Mesendoderm (in vitro differentiated cells): ENCODE measurements at regions not wholly inside any gene's neighbourhood (a gene's known extent, or its start where the extent isn't known, plus 50 kb on each side); places are given as distances from the start of the nearest gene placed in this dataset.

Experiments
- DNase-seq: peaks from one replicate; pipeline ENCODE4 v3.0.0; 2013
- H2AK5ac ChIP-seq: 2 replicates; pipeline ENCODE4 v1.6.1; 2013; ENCODE audit warnings: low read length, inconsistent platforms
- H2BK120ac ChIP-seq: 2 replicates; pipeline ENCODE4 v1.6.1; 2013; ENCODE audit warnings: low read depth, mild to moderate bottlenecking, low read length, moderate library complexity, mixed read lengths
- H2BK15ac ChIP-seq: replicated peaks from 2 replicates; pipeline ENCODE4 v1.6.1; 2013; ENCODE audit warnings: low read depth, mild to moderate bottlenecking, moderate library complexity
- H2BK5ac ChIP-seq: 2 replicates; pipeline ENCODE4 v1.6.1; 2013; ENCODE audit warnings: low read length, inconsistent platforms
- H3K18ac ChIP-seq: 2 replicates; pipeline ENCODE4 v1.6.1; 2013; ENCODE audit warnings: mild to moderate bottlenecking, low read length, mixed read lengths
- H3K23ac ChIP-seq: one replicate; pipeline ENCODE4 v1.6.1; 2013; ENCODE audit warnings: low read length
- H3K27ac ChIP-seq: 2 replicates; pipeline ENCODE4 v1.5.1; 2013; ENCODE audit warnings: low read depth, mild to moderate bottlenecking, inconsistent platforms, low read length, moderate library complexity
- H3K27me3 ChIP-seq: 2 replicates; pipeline ENCODE4 v1.6.1; 2013; ENCODE audit warnings: low read length, control low read depth, mild to moderate bottlenecking, inconsistent platforms; ENCODE audit not compliant: insufficient read depth, poor library complexity
- H3K36me3 ChIP-seq: 2 replicates; pipeline ENCODE4 v1.6.1; 2013; ENCODE audit warnings: low read length, inconsistent platforms; ENCODE audit not compliant: control insufficient read depth, insufficient read depth
- H3K4ac ChIP-seq: one replicate; pipeline ENCODE4 v1.6.1; 2013; ENCODE audit warnings: low read depth, mild to moderate bottlenecking, low read length, moderate library complexity
- H3K4me1 ChIP-seq: 2 replicates; pipeline ENCODE4 v1.6.1; 2013; ENCODE audit warnings: low read depth, low read length, inconsistent platforms; ENCODE audit not compliant: control insufficient read depth
- H3K4me2 ChIP-seq: 2 replicates; pipeline ENCODE4 v1.6.1; 2013; ENCODE audit warnings: low read length
- H3K4me3 ChIP-seq: 2 replicates; pipeline ENCODE4 v1.5.1; 2013; ENCODE audit warnings: mild to moderate bottlenecking, low read length
- H3K56ac ChIP-seq: one replicate; pipeline ENCODE4 v1.6.1; 2013; ENCODE audit warnings: low read length
- H3K79me1 ChIP-seq: 2 replicates; pipeline ENCODE4 v1.6.1; 2013; ENCODE audit warnings: low read length, inconsistent platforms
- H3K79me2 ChIP-seq: 2 replicates; pipeline ENCODE4 v1.6.1; 2013; ENCODE audit warnings: mild to moderate bottlenecking, low read length; ENCODE audit not compliant: control insufficient read depth, insufficient read depth
- H3K9ac ChIP-seq: 2 replicates; pipeline ENCODE4 v1.6.1; 2013; ENCODE audit warnings: low read length, inconsistent platforms
- H4K5ac ChIP-seq: one replicate; pipeline ENCODE4 v1.6.1; 2013; ENCODE audit warnings: low read length
- H4K8ac ChIP-seq: one replicate; pipeline ENCODE4 v1.6.1; 2013; ENCODE audit warnings: low read depth, mild to moderate bottlenecking, control low read depth, low read length, moderate library complexity
- WGBS: extraction: QIAGEN DNeasy Blood & Tissue Kit; methylation state at CpG from one replicate; pipeline ENCODE4 v1.1.7; 2013; ENCODE audit warnings: low lambda C conversion rate, missing lambda C conversion rate; ENCODE audit not compliant: insufficient coverage; ENCODE audit errors: extremely low coverage; 5-methylcytosine and 5-hydroxymethylcytosine counted together

DNA sequence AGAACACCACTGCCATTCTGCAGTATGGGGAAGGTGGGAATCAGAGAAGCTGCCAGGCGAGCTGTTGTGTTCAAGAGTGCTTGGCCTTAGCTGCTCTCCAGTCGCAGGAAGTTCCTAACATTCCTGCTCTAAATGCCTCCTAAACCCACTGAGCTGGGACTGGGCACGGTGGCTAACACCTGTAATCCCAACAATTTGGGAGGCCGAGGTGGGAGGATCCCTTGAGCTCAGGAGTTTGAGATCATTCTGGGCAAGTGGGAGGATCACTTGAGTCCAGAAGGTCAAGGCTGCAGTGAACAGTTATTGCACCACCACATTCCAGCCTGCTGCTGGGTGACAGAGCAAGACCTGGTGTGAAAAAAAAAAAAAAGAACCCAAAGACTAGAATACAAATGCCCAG lies 690.3 kb upstream of the FAM241A start:
- Histone ChIP-seq H4K5ac (no peak overlapping the region), H3K79me2 (no peaks in the 10 kb centered on the region), H2BK120ac (no peak overlapping the region), H3K18ac (no peak overlapping the region), H3K4ac (no peak overlapping the region), H3K79me1 (no peaks in the 10 kb centered on the region), H3K23ac (no peak overlapping the region), H3K27ac (no peak overlapping the region), H3K4me1 (no peaks in the 10 kb centered on the region), H2AK5ac (no peak overlapping the region), H2BK5ac (no peak overlapping the region), H3K9ac (no peak overlapping the region), H3K36me3 (no peaks in the 10 kb centered on the region), H2BK15ac (no peak overlapping the region), H3K4me2 (no peak overlapping the region), H4K8ac (no peak overlapping the region), H3K27me3 (no peaks in the 10 kb centered on the region), H3K4me3 (no peak overlapping the region), H3K56ac (no peak overlapping the region)
- WGBS, result no CpG with 5 or more reads among the region's 4 CpGs
- peak; percentile 73 for DNase-seq

DNA sequence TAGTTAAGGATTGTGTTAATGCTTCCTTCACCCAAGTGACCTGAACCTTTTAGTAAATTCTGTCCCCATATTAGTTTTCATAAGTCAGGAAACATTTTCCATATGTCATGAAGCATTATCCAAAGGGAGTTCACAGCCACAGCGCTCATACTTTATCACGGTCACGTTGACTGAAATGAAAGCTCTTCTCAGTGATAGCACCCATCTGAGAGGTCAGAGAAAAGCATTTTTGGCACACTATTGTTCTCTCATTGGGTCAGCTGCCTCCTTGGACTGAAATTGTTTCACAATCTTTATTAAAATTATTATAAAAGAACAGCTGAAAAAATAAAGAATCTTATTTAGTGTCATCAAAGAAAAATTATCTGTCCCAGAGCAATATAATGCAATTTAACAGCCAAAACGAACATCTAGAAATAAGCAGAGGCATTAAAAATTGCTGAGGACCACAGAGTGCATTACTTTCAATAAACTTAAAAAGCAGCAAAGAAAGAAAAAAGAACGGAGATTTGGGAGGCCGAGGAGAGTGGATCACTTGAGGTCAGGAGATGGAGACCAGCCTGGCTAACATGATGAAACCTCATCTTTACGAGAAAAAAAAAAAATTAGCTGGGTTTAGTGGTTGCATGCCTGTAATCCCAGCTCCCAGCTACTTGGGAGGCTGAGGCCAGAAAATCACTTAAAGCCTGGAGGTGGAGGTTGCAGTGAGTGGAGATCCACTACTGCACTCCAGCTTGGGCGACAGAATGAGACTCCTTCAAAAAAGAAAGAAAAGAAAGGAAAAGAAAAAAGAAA lies 680.8 kb upstream of the FAM241A start:
- H3K4ac ChIP-seq, result no peak overlapping the region
- no peak for DNase-seq
- H2BK15ac ChIP-seq, result no peak overlapping the region
- H3K27ac ChIP-seq, result no peak overlapping the region
- H4K5ac ChIP-seq, result no peak overlapping the region
- no peaks in the 10 kb centered on the region for H3K4me1 ChIP-seq
- no peak overlapping the region for H3K23ac ChIP-seq
- H2BK120ac ChIP-seq, result no peak overlapping the region
- no peaks in the 10 kb centered on the region for H3K79me2 ChIP-seq
- H3K56ac ChIP-seq, result no peak overlapping the region
- H3K4me3 ChIP-seq, result no peak overlapping the region
- H3K27me3 ChIP-seq, result no peaks in the 10 kb centered on the region
- no peak overlapping the region for H3K4me2 ChIP-seq
- no peak overlapping the region for H2BK5ac ChIP-seq
- no peaks in the 10 kb centered on the region for H3K79me1 ChIP-seq
- no CpG with 5 or more reads among the region's 8 CpGs for WGBS
- H3K18ac ChIP-seq, result no peak overlapping the region
- H2AK5ac ChIP-seq, result no peak overlapping the region
- no peak overlapping the region for H4K8ac ChIP-seq
- H3K9ac ChIP-seq, result no peak overlapping the region
- H3K36me3 ChIP-seq, result no peaks in the 10 kb centered on the region

DNA sequence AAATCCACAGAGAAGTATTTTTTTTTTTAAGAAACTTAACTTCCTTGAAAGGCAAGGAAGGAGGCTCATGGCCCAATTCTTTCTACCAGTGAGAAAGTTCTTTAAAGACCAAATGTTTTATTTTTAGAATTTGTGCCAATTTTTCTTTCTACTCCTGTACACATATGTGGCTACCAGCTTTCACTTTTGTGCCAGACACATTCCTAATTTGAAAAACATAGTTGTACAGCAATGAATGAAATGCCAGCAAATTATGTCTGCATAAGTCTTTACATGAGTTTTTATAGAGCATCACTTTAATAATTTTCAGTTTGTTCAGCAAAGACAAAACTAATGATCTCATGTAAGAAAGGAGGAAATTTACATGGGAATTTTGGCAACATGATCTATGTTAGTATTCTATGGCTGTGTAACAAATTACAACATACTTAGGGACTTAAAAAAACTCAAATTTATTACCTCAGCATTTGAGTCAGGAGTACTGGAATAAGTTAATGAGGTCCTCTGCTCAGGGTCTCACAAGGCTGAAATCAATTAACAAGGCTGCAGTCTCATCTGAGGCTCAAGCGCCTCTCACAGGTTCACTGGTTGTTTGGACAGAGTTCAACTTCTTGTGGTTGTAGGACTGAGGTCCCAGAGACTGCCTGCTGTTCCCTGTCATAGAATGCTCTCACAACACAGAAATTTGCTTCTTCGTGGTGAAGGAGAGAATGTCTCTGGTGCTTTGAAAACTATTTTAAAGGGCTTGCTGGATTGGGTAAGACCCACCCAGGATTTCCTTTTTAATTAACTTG lies 678.2 kb upstream of the FAM241A start:
- no peak for DNase-seq
- H2BK120ac ChIP-seq, result no peak overlapping the region
- no peak overlapping the region for H4K8ac ChIP-seq
- no peak overlapping the region for H2BK5ac ChIP-seq
- no peak overlapping the region for H3K4ac ChIP-seq
- H3K4me2 ChIP-seq, result no peak overlapping the region
- no peaks in the 10 kb centered on the region for H3K79me1 ChIP-seq
- no peak overlapping the region for H2AK5ac ChIP-seq
- no CpG with 5 or more reads among the region's 2 CpGs for WGBS
- no peak overlapping the region for H3K27ac ChIP-seq
- no peak overlapping the region for H2BK15ac ChIP-seq
- H3K18ac ChIP-seq, result no peak overlapping the region
- no peak overlapping the region for H4K5ac ChIP-seq
- H3K56ac ChIP-seq, result no peak overlapping the region
- H3K4me3 ChIP-seq, result no peak overlapping the region
- H3K27me3 ChIP-seq, result no peaks in the 10 kb centered on the region
- H3K79me2 ChIP-seq, result no peaks in the 10 kb centered on the region
- no peaks in the 10 kb centered on the region for H3K4me1 ChIP-seq
- H3K9ac ChIP-seq, result no peak overlapping the region
- H3K23ac ChIP-seq, result no peak overlapping the region
- H3K36me3 ChIP-seq, result no peaks in the 10 kb centered on the region

DNA sequence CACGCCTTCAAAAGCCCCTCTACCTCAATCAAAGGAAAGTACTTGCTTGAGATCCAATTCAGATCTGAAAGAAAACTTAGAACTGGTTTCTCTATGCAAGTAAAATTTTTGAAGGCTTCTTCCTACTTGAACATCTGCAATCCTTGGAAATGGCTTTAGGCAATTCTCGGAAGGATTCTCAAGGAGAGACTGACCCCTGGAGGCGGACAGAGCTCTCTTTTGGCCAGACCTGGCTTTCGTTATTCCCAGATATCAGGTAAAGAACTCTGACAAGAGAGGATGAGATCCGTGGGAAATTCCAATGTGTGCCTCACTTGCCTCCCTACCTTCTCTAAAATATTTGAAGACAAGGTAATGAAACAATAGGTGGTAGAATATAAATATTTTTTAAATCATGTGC lies 670.3 kb upstream of the FAM241A start:
- H2BK15ac ChIP-seq, result no peak overlapping the region
- H3K4ac ChIP-seq, result no peak overlapping the region
- no peak overlapping the region for H3K4me3 ChIP-seq
- no peaks in the 10 kb centered on the region for H3K36me3 ChIP-seq
- no peak overlapping the region for H4K8ac ChIP-seq
- H3K9ac ChIP-seq, result no peak overlapping the region
- WGBS, result no CpG with 5 or more reads among the region's 5 CpGs
- H2BK120ac ChIP-seq, result no peak overlapping the region
- H2BK5ac ChIP-seq, result no peak overlapping the region
- no peaks in the 10 kb centered on the region for H3K27me3 ChIP-seq
- no peaks in the 10 kb centered on the region for H3K79me1 ChIP-seq
- peak; percentile 81 for DNase-seq
- H3K79me2 ChIP-seq, result no peaks in the 10 kb centered on the region
- H3K23ac ChIP-seq, result no peak overlapping the region
- H4K5ac ChIP-seq, result no peak overlapping the region
- no peak overlapping the region for H2AK5ac ChIP-seq
- no peak overlapping the region for H3K56ac ChIP-seq
- H3K27ac ChIP-seq, result no peak overlapping the region
- no peak overlapping the region for H3K18ac ChIP-seq
- H3K4me2 ChIP-seq, result no peak overlapping the region
- H3K4me1 ChIP-seq, result no peaks in the 10 kb centered on the region

DNA sequence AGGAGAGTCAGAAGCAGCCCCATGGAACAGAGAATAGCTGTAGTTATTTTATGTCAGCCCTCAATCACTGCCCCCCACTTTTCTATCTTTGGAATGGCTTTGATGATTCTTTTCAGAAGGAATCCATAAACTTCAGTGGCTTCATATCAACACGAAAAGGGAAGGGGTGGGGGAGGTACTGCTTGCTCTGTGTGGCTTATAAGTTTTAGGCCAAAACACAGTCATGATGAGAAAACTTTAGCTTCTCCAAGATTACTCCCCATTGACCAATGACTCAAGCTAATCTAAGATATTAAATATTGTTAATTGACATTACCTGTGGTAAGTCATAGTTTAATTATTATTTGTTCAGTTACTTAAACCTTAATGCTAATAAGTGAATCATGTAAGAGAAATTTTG lies 669.6 kb upstream of the FAM241A start:
- Histone ChIP-seq H3K27ac (no peak overlapping the region), H3K23ac (no peak overlapping the region), H2BK5ac (no peak overlapping the region), H3K79me2 (no peaks in the 10 kb centered on the region), H3K4me3 (no peak overlapping the region), H3K4me1 (no peaks in the 10 kb centered on the region), H4K8ac (no peak overlapping the region), H3K9ac (no peak overlapping the region), H2AK5ac (no peak overlapping the region), H3K18ac (no peak overlapping the region), H3K4ac (no peak overlapping the region), H2BK120ac (no peak overlapping the region), H3K79me1 (no peaks in the 10 kb centered on the region), H3K56ac (no peak overlapping the region), H2BK15ac (no peak overlapping the region), H3K36me3 (no peaks in the 10 kb centered on the region), H3K27me3 (no peaks in the 10 kb centered on the region), H4K5ac (no peak overlapping the region), H3K4me2 (no peak overlapping the region)
- WGBS, result no CpG with 5 or more reads among the region's 1 CpG
- DNase-seq, result no peak
